ENCODE measurements at regions not wholly inside any gene's neighbourhood (a gene's known extent, or its start where the extent isn't known, plus 50 kb on each side); places are given as distances from the start of the nearest gene placed in this dataset.

- Histone ChIP-seq H3K4me1 (ENCODE audit: low read length) (no peaks in the 10 kb centered on the region), H3K36me3 (replicated peaks; ENCODE audit: low read depth, low read length) (no peaks in the 10 kb centered on the region), H2AFZ (ENCODE audit: low read depth, low read length) (no peak overlapping the region), H3K9me3 (ENCODE audit: insufficient read depth, low read length) (no peaks in the 10 kb centered on the region), H3K4me3 (ENCODE audit: low read length) (no peak overlapping the region), H4K20me1 (ENCODE audit: insufficient read depth, low read length) (no peaks in the 10 kb centered on the region), H3K4me2 (ENCODE audit: low read length) (no peak overlapping the region), H3K79me2 (ENCODE audit: low read length) (no peaks in the 10 kb centered on the region), H3K27me3 (ENCODE audit: low read depth, low read length) (peaks cover 28% of the 10 kb centered on the region), H3K27ac (ENCODE audit: low read length) (no peak overlapping the region), H3K9ac (ENCODE audit: low read length) (no peak overlapping the region)
- TF ChIP-seq CTCF (IDR thresholded peaks at IDR 0.05; ENCODE audit: low read depth, low read length) (no peak), EZH2phosphoT487 (IDR thresholded peaks at IDR 0.05; ENCODE audit: low read depth) (no peak)
Observed at GRCh38 chr12:3438401-3438800, 52.6 kb upstream of the PRMT8 start.
